ENCODE measurements at regions not wholly inside any gene's neighbourhood (a gene's known extent, or its start where the extent isn't known, plus 50 kb on each side); places are given as distances from the start of the nearest gene placed in this dataset.

GRCh38 chr14:106811162-106811561, 1284.8 kb downstream of the TMEM121 start:
- H3K27ac ChIP-seq (ENCODE audit: low read depth, low read length): no peak overlapping the region
- no peaks in the 10 kb centered on the region for H3K36me3 ChIP-seq (ENCODE audit: control insufficient read depth, insufficient read depth, low read length)
- no peak overlapping the region for H3K4me3 ChIP-seq (ENCODE audit: low read depth, low read length)
- H3K27me3 ChIP-seq (ENCODE audit: control insufficient read depth, insufficient read depth, low read length): peaks cover 3% of the 10 kb centered on the region; the same call in 1 of the 2 replicates
- peaks cover 70% of the 10 kb centered on the region; the same call in 1 of the 2 replicates for H3K9me3 ChIP-seq (ENCODE audit: control insufficient read depth, insufficient read depth, low read depth, low read length)
- no peak overlapping the region for H3K9ac ChIP-seq (ENCODE audit: low read length)
- H3K4me1 ChIP-seq (ENCODE audit: control insufficient read depth, insufficient read depth, low read length): no peaks in the 10 kb centered on the region

- Histone ChIP-seq H3K27me3 (ENCODE audit: control insufficient read depth, insufficient read depth, low read length) (peaks cover 3% of the 10 kb centered on the region; the same call in 1 of the 2 replicates), H3K4me3 (ENCODE audit: low read depth, low read length) (no peak overlapping the region), H3K27ac (ENCODE audit: low read depth, low read length) (no peak overlapping the region), H3K9me3 (ENCODE audit: control insufficient read depth, insufficient read depth, low read depth, low read length) (peaks cover 58% of the 10 kb centered on the region; the same call in 1 of the 2 replicates), H3K36me3 (ENCODE audit: control insufficient read depth, insufficient read depth, low read length) (no peaks in the 10 kb centered on the region), H3K9ac (ENCODE audit: low read length) (no peak overlapping the region), H3K4me1 (ENCODE audit: control insufficient read depth, insufficient read depth, low read length) (no peaks in the 10 kb centered on the region)
Observed at GRCh38 chr14:106812788-106813476, 1286.5 kb downstream of the TMEM121 start.

GRCh38 chr14:106813477-106813823, 1287.1 kb downstream of the TMEM121 start:
- H3K27me3 ChIP-seq (ENCODE audit: control insufficient read depth, insufficient read depth, low read length): peaks cover 3% of the 10 kb centered on the region; the same call in 1 of the 2 replicates
- peaks cover 54% of the 10 kb centered on the region; the same call in 1 of the 2 replicates for H3K9me3 ChIP-seq (ENCODE audit: control insufficient read depth, insufficient read depth, low read depth, low read length)
- H3K9ac ChIP-seq (ENCODE audit: low read length): no peak overlapping the region
- H3K4me3 ChIP-seq (ENCODE audit: low read depth, low read length): no peak overlapping the region
- no peak overlapping the region for H3K27ac ChIP-seq (ENCODE audit: low read depth, low read length)
- H3K4me1 ChIP-seq (ENCODE audit: control insufficient read depth, insufficient read depth, low read length): no peaks in the 10 kb centered on the region
- H3K36me3 ChIP-seq (ENCODE audit: control insufficient read depth, insufficient read depth, low read length): no peaks in the 10 kb centered on the region

GRCh38 chr14:106820119-106820518, 1293.7 kb downstream of the TMEM121 start:
- Histone ChIP-seq H3K27me3 (ENCODE audit: control insufficient read depth, insufficient read depth, low read length) (no peaks in the 10 kb centered on the region; the same call in 1 of the 2 replicates), H3K4me1 (ENCODE audit: control insufficient read depth, insufficient read depth, low read length) (no peaks in the 10 kb centered on the region), H3K9ac (ENCODE audit: low read length) (no peak overlapping the region), H3K9me3 (ENCODE audit: control insufficient read depth, insufficient read depth, low read depth, low read length) (peaks cover 32% of the 10 kb centered on the region; the same call in 1 of the 2 replicates), H3K27ac (ENCODE audit: low read depth, low read length) (no peak overlapping the region), H3K4me3 (ENCODE audit: low read depth, low read length) (no peak overlapping the region), H3K36me3 (ENCODE audit: control insufficient read depth, insufficient read depth, low read length) (no peaks in the 10 kb centered on the region)

- H3K4me3 ChIP-seq (ENCODE audit: low read depth, low read length): no peak overlapping the region
- H3K4me1 ChIP-seq (ENCODE audit: control insufficient read depth, insufficient read depth, low read length): no peaks in the 10 kb centered on the region
- no peak overlapping the region for H3K9ac ChIP-seq (ENCODE audit: low read length)
- H3K27ac ChIP-seq (ENCODE audit: low read depth, low read length): no peak overlapping the region
- H3K27me3 ChIP-seq (ENCODE audit: control insufficient read depth, insufficient read depth, low read length): no peaks in the 10 kb centered on the region; the same call in 1 of the 2 replicates
- H3K36me3 ChIP-seq (ENCODE audit: control insufficient read depth, insufficient read depth, low read length): no peaks in the 10 kb centered on the region
- H3K9me3 ChIP-seq (ENCODE audit: control insufficient read depth, insufficient read depth, low read depth, low read length): peaks cover 37% of the 10 kb centered on the region; the same call in 1 of the 2 replicates
Observed at GRCh38 chr14:106821119-106821518, 1294.7 kb downstream of the TMEM121 start.

- Histone ChIP-seq H3K36me3 (ENCODE audit: control insufficient read depth, insufficient read depth, low read length) (no peaks in the 10 kb centered on the region), H3K27me3 (ENCODE audit: control insufficient read depth, insufficient read depth, low read length) (no peaks in the 10 kb centered on the region; the same call in 1 of the 2 replicates), H3K9ac (ENCODE audit: low read length) (no peak overlapping the region), H3K4me1 (ENCODE audit: control insufficient read depth, insufficient read depth, low read length) (no peaks in the 10 kb centered on the region), H3K9me3 (ENCODE audit: control insufficient read depth, insufficient read depth, low read depth, low read length) (peaks cover 48% of the 10 kb centered on the region; the same call in 1 of the 2 replicates), H3K4me3 (ENCODE audit: low read depth, low read length) (no peak overlapping the region), H3K27ac (ENCODE audit: low read depth, low read length) (no peak overlapping the region)
Observed at GRCh38 chr14:106822905-106823304, 1296.5 kb downstream of the TMEM121 start.

- Histone ChIP-seq H3K9me3 (ENCODE audit: control insufficient read depth, insufficient read depth, low read depth, low read length) (peaks cover 52% of the 10 kb centered on the region; the same call in 1 of the 2 replicates), H3K9ac (ENCODE audit: low read length) (no peak overlapping the region), H3K4me1 (ENCODE audit: control insufficient read depth, insufficient read depth, low read length) (no peaks in the 10 kb centered on the region), H3K27me3 (ENCODE audit: control insufficient read depth, insufficient read depth, low read length) (no peaks in the 10 kb centered on the region; the same call in 1 of the 2 replicates), H3K27ac (ENCODE audit: low read depth, low read length) (no peak overlapping the region), H3K36me3 (ENCODE audit: control insufficient read depth, insufficient read depth, low read length) (no peaks in the 10 kb centered on the region), H3K4me3 (ENCODE audit: low read depth, low read length) (no peak overlapping the region)
Observed at GRCh38 chr14:106823552-106823951, 1297.2 kb downstream of the TMEM121 start.

- Histone ChIP-seq H3K4me3 (ENCODE audit: low read depth, low read length) (no peak overlapping the region), H3K9ac (ENCODE audit: low read length) (no peak overlapping the region), H3K36me3 (ENCODE audit: control insufficient read depth, insufficient read depth, low read length) (no peaks in the 10 kb centered on the region), H3K27me3 (ENCODE audit: control insufficient read depth, insufficient read depth, low read length) (no peaks in the 10 kb centered on the region; the same call in 1 of the 2 replicates), H3K9me3 (ENCODE audit: control insufficient read depth, insufficient read depth, low read depth, low read length) (peaks cover 67% of the 10 kb centered on the region), H3K27ac (ENCODE audit: low read depth, low read length) (no peak overlapping the region), H3K4me1 (ENCODE audit: control insufficient read depth, insufficient read depth, low read length) (no peaks in the 10 kb centered on the region)
Observed at GRCh38 chr14:106826833-106827369, 1300.5 kb downstream of the TMEM121 start.

- no peak overlapping the region for H3K4me3 ChIP-seq (ENCODE audit: low read depth, low read length)
- H3K4me1 ChIP-seq (ENCODE audit: control insufficient read depth, insufficient read depth, low read length): no peaks in the 10 kb centered on the region
- no peak overlapping the region for H3K27ac ChIP-seq (ENCODE audit: low read depth, low read length)
- H3K27me3 ChIP-seq (ENCODE audit: control insufficient read depth, insufficient read depth, low read length): no peaks in the 10 kb centered on the region
- no peaks in the 10 kb centered on the region for H3K36me3 ChIP-seq (ENCODE audit: control insufficient read depth, insufficient read depth, low read length)
- H3K9me3 ChIP-seq (ENCODE audit: control insufficient read depth, insufficient read depth, low read depth, low read length): peaks cover 64% of the 10 kb centered on the region
- H3K9ac ChIP-seq (ENCODE audit: low read length): no peak overlapping the region
Observed at GRCh38 chr14:106831322-106831720, 1304.9 kb downstream of the TMEM121 start.

- no peaks in the 10 kb centered on the region for H3K27me3 ChIP-seq (ENCODE audit: control insufficient read depth, insufficient read depth, low read length)
- H3K36me3 ChIP-seq (ENCODE audit: control insufficient read depth, insufficient read depth, low read length): no peaks in the 10 kb centered on the region
- no peak overlapping the region for H3K4me3 ChIP-seq (ENCODE audit: low read depth, low read length)
- H3K9ac ChIP-seq (ENCODE audit: low read length): no peak overlapping the region
- H3K4me1 ChIP-seq (ENCODE audit: control insufficient read depth, insufficient read depth, low read length): no peaks in the 10 kb centered on the region
- no peak overlapping the region for H3K27ac ChIP-seq (ENCODE audit: low read depth, low read length)
- peaks cover 77% of the 10 kb centered on the region; the same call in 1 of the 2 replicates for H3K9me3 ChIP-seq (ENCODE audit: control insufficient read depth, insufficient read depth, low read depth, low read length)
Observed at GRCh38 chr14:106837870-106838269, 1311.5 kb downstream of the TMEM121 start.

GRCh38 chr14:106838991-106839769, 1312.8 kb downstream of the TMEM121 start:
- Histone ChIP-seq H3K9me3 (ENCODE audit: control insufficient read depth, insufficient read depth, low read depth, low read length) (peaks cover 80% of the 10 kb centered on the region; the same call in 1 of the 2 replicates), H3K4me1 (ENCODE audit: control insufficient read depth, insufficient read depth, low read length) (no peaks in the 10 kb centered on the region), H3K27ac (ENCODE audit: low read depth, low read length) (no peak overlapping the region), H3K9ac (ENCODE audit: low read length) (no peak overlapping the region), H3K36me3 (ENCODE audit: control insufficient read depth, insufficient read depth, low read length) (no peaks in the 10 kb centered on the region), H3K27me3 (ENCODE audit: control insufficient read depth, insufficient read depth, low read length) (no peaks in the 10 kb centered on the region; the same call in 1 of the 2 replicates), H3K4me3 (ENCODE audit: low read depth, low read length) (no peak overlapping the region)

All from HUES6 (cell line).